GM12892 (cell line): ENCODE measurements at regions not wholly inside any gene's neighbourhood (a gene's known extent, or its start where the extent isn't known, plus 50 kb on each side); places are given as distances from the start of the nearest gene placed in this dataset.

Source experiments
- DNase-seq: peaks from one replicate; pipeline ENCODE4 v3.0.0; 2011; ENCODE audit not compliant: insufficient read length
- FAIRE-seq: peaks from 2 replicates; lab custom pipeline; 2011; peaks lifted over from hg19 to GRCh38; lab: Jason Lieb, UNC
- POLR2A ChIP-seq: IDR thresholded peaks from 2 replicates; pipeline ENCODE4 v1.6.1; 2011; ENCODE audit warnings: low read depth, low read length, control low read depth
- POLR2AphosphoS5 ChIP-seq: IDR thresholded peaks from 2 replicates; pipeline ENCODE4 v1.6.1; 2011; ENCODE audit warnings: low read depth, low read length, control low read depth
- TAF1 ChIP-seq: IDR thresholded peaks from 2 replicates; pipeline ENCODE4 v1.6.1; 2011; ENCODE audit warnings: low read depth, mild to moderate bottlenecking, control low read depth, low read length, borderline replicate concordance

DNA sequence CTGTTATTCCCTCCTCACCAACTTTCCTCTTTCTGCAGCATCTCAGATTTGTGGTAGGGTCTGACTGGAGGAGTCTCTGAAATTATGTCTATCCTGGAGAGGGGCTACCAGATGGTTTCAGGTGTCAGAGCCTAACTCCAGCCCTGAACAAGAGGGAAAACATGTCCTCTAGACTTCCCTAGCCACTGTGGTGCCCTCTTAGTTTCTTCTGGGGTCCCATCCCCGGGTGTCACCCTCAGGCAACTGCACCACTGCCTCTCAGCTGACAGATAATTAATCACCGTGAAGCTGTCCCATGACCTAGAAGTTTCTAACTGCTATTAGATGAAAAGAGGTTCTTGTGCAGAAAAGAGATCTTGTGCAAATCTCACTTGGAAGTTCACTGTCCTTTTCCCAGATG is 95.1 kb upstream of the CELF4 start:
- FAIRE-seq (no peak), DNase-seq (no peak)
- no peak for TF ChIP-seq TAF1
- TF ChIP-seq POLR2A = no peak
- no peak for TF ChIP-seq POLR2AphosphoS5

DNA sequence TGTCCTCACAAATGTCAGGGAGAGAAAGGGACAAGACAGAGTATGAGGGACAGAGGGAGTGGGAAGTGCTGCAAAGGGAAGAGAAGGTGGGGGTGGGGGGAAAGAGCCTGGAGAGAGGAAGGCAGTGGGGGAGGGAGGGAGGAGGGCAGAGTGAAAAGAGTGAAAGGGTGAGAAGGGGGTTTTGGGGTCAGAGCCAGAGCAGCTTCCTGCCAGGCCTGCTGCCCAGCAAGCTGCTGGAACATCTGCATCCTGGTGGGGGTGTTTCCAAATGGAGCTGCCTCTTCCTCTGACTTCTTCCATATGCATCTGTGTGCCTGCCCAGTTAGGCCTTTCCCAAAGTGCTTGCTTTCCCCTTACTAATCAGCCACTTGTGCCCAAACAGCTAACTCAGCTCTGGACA is 94.3 kb upstream of the CELF4 start:
- DNase-seq (no peak), FAIRE-seq (no peak)
- TF ChIP-seq POLR2A (no peak), TAF1 (no peak), POLR2AphosphoS5 (no peak)

DNA sequence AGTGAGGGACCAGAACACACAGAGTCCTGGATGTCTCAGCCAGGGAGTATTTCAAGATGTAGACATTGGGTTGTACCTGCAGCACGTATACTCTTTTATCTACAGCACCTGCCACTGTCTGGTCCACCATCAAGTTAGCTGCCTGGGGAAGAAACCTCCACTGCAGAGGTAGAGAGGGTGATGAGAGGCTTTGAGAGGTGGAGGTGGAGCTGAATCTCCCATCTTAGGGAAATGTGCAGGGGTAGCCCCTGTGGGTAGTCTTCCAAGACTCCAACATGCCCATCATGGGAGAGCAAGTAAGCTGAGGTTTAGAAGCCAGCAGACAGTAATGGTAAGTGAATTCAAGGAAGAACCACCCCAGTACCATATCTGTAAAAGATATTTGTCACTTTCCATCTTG is 93.3 kb upstream of the CELF4 start:
- FAIRE-seq (no peak), DNase-seq (no peak)
- TF ChIP-seq POLR2AphosphoS5 (no peak), POLR2A (no peak), TAF1 (no peak)

DNA sequence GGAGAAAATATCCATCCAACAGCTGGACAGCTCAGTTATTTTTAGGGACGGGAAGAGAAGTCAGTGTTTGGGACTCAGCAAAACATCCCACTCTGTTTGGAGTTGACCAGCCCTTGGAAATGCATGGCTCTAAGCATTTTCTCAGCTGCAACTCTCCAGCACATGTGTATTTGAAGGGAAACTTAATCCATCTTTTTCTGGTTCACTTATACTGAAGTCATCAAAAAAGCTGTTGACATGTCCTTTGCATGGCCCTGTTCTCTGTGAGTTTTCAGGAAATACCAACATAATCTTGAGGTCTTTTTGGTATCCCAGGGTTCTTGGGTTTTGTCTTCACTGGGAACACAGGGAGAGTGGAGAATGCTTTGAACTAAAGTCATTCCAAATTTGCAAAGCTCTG is 91.9 kb upstream of the CELF4 start:
- TF ChIP-seq TAF1 (no peak), POLR2AphosphoS5 (no peak), POLR2A (no peak)
- no peak for FAIRE-seq
- no peak for DNase-seq

DNA sequence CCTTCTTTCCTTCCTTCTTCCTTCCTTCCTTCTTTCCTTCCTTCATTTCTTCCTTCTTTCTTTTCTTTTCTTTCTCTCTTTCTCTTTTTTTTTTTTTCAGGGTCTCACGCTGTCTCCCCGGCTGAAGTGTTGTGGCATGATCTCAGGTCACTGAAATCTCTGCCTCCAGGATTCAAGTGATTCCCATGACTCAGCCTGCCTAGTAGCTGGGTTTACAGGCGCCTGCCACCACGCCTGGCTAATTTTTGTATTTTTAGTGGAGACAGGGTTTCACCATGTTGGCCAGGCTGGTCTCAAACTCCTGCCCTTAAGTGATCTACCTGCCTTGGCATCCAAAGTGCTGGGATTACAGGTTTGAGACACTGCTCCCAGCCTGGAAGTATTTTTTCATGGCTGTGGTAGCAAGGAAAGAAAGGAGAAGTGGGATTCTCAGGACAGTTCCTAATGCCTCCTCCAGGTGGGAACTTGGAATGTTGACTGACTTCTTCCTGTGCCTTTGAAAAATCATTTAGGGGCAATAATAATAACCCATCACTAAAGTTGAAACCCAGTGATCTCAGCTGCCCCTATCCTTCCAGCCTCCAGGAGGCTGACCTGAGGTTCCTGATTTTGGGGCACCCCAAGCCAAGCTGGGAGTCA is 89.3 kb upstream of the CELF4 start:
- TF ChIP-seq TAF1 (no peak), POLR2AphosphoS5 (no peak), POLR2A (no peak)
- FAIRE-seq = no peak
- no peak for DNase-seq

DNA sequence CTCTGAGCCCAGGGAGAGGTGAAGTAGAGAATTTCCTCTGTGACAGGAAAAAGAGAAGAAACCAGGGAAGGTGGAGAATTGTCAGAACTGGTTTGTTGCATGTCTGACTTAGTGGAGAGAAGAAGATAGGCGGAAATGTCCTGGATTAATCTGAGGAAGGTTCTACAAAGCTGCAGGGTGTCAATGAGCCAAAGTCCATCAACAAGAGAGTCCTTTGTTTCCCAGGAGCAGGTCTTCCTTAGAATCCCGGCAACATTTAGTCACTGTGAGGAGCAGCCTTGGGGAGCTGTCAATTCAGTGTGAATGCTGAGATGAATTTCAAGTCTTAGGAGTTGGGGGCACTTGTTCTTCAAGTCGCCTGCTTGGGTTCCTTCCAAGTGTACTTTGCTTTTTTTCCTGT is 88.4 kb upstream of the CELF4 start:
- DNase-seq = no peak
- FAIRE-seq = no peak
- TF ChIP-seq TAF1 (no peak), POLR2A (no peak), POLR2AphosphoS5 (no peak)

DNA sequence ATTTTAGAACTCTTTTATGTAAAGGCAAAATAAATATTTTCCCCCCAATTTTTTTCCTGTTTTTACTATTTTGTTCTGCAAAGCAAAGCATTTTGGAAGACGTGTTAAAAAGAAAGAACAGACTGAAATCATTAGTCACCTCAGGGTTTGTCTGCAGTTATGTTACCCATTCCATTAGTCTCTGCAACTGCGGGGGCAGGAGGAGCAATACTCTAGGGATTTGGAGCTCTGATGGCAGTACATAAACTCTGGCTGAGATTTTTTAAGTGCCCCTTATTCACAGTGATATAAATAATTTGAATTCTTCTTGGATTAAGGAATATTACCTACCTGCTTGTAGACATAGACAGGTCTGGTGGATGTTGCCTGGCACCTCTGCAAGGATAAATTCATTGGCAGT is 88.0 kb upstream of the CELF4 start:
- FAIRE-seq (no peak), DNase-seq (no peak)
- no peak for TF ChIP-seq POLR2A
- no peak for TF ChIP-seq TAF1
- TF ChIP-seq POLR2AphosphoS5 = no peak

DNA sequence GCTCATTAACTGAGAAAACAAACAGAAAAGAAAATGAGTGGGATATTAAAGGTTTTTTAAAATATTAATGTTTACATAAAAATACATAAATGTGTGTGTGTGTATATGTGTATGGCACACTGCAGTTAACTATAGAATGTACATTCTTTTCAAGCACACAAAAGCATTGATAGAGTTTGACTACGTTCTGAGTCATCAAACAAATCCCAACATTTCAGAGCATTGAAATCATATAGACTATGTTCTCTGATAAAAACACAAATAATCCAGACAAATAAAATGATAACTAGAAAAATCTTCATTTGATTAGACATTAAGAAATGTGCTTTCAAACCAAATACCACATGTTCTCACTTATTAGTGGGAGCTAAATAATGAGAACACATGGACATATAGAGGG is 84.3 kb upstream of the CELF4 start:
- DNase-seq (no peak), FAIRE-seq (no peak)
- no peak for TF ChIP-seq POLR2A
- TF ChIP-seq TAF1 = no peak
- no peak for TF ChIP-seq POLR2AphosphoS5

DNA sequence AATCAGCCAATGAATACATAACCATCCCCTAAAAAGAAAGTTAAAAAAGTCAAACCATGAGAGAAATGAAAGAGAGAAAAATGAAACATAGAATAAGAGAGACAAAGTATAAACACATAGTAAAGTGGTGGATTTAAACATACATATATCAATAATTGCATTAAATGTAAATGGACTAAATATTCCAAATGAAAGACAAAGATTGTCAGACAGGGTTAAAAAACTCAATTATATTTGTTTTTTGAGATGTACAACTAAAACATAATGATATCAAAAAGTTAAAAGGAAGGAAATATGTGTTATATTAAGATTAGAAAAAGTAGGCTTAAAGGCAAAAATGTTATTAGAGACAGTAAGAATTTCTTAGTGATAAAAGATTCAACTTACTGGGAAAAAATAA is 83.8 kb upstream of the CELF4 start:
- TF ChIP-seq POLR2AphosphoS5 = no peak
- TF ChIP-seq TAF1 = no peak
- no peak for TF ChIP-seq POLR2A
- no peak for FAIRE-seq
- no peak for DNase-seq

DNA sequence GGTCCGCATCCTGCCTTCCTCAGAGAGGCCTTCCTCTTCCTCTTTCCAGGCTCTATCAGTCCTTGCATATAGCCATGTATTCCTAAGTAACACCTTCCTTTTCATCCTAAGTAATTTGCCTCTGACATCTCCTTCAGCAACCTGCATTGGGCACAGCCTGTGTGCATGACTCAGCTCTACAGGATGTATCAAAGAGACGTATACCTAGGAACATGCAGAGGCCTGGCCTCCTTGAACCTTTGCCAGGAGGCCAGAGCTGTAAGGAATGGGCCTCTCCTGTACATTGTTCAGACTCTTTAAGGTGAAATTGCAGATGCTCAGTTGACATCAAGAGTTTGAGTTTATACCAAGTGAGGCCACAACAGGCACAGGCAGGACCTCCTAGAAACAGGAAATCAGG is 76.0 kb upstream of the CELF4 start:
- FAIRE-seq (no peak), DNase-seq (no peak)
- TF ChIP-seq POLR2AphosphoS5 = no peak
- no peak for TF ChIP-seq POLR2A
- TF ChIP-seq TAF1 = no peak

DNA sequence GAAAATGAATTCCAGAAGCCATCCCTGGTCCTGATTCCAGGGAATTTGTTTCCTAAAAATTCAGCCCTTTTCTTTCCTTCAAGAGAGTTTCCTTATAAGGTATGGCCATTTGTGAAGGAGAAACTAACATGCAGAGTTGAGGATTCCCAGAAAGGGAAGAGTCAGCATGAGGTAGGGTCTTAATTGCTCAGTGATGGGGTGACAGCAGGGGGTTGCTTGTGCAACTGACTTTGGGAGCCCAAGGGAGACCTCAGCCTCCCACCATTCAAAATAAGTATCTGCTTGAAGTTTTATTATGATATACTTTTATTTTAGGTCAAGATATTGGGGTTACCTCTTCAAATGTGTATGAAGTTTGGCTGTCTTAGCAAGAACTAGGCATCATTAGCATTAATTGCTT is 74.9 kb upstream of the CELF4 start:
- FAIRE-seq (no peak), DNase-seq (no peak)
- TF ChIP-seq POLR2AphosphoS5 (no peak), TAF1 (no peak), POLR2A (no peak)

DNA sequence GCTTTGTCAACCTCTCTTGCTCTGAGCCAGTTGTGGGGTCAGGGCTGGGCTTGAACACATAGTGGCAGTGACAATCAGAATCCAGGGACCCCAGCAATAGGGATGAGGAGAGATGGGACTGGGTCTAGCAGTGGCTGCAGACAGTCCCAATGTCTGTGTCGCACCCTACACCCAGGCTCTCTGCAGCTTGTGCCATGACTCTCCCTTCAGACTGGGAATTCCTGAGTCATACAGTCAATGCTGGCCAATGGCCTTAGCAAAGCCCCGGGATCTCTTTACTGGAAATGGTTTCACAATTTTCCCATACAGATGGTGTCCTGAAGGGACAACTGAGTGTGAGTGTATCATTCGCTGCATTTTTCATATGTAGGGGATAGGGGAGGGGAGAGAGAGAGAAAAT is 74.2 kb upstream of the CELF4 start:
- FAIRE-seq = no peak
- no peak for DNase-seq
- TF ChIP-seq POLR2AphosphoS5 = no peak
- TF ChIP-seq POLR2A = no peak
- no peak for TF ChIP-seq TAF1

DNA sequence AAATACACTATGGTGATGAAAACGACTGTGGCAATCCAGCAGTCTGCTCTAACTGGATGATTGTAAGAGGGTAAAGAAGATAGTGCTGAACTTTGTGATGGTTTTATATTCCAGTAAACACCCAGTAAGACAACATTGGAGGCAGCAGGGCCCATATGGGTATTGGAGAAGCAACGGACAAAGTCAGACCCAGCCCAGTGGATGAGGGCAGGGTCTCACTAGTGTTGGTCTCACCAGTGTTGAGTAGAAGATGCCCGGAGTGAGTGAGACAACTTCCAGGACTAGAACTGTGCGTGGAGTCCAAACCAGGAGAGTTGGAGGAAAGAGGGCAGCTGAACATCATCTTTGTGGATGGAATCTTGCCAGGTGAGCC is 71.9 kb upstream of the CELF4 start:
- TF ChIP-seq POLR2A (no peak), TAF1 (no peak), POLR2AphosphoS5 (no peak)
- DNase-seq (no peak), FAIRE-seq (no peak)
